ENCODE measurements at regions not wholly inside any gene's neighbourhood (a gene's known extent, or its start where the extent isn't known, plus 50 kb on each side); places are given as distances from the start of the nearest gene placed in this dataset.

DNA sequence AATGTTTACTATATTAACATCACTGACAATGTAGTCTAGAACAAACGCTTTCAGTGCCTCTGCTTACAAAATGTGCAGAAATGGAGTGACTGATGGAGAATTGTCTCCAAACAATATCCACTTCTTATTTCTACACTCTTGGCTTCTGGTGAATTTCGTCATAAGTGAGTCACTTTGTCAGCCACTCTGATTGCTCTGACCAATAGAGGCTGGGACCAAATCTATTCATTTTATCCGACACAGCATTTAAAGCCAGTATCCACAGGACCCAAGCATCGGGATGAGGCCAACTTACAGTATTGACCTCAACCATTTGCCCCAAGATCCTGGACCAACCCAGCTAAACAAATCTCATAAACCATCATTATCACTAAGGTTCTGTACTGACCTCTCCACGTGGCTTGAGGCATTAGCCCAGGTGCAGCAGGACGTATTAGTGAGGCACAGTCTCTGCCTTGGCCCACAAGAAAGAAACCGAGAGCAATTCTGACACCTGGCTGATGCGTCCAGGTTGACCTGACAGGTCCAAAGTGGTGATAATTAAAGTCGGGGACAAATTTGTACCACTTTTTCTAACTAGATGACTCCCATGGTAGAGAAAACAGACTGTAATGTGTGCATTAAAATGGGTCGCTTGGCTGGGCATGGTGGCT lies 53.3 kb upstream of the ERO1B start:
- ChIA-PET POLR2A (no interaction called here), CTCF (no interaction called here)
- H3K27ac Mint-ChIP-seq, result no peak overlapping the region
- ATAC-seq (ENCODE audit: low read depth), result no peak
- peaks cover 11% of the 10 kb centered on the region for H3K27me3 Mint-ChIP-seq
- no peak overlapping the region for H3K4me3 Mint-ChIP-seq
- no peak for DNase-seq
- TF ChIP-seq, protein P1, sequence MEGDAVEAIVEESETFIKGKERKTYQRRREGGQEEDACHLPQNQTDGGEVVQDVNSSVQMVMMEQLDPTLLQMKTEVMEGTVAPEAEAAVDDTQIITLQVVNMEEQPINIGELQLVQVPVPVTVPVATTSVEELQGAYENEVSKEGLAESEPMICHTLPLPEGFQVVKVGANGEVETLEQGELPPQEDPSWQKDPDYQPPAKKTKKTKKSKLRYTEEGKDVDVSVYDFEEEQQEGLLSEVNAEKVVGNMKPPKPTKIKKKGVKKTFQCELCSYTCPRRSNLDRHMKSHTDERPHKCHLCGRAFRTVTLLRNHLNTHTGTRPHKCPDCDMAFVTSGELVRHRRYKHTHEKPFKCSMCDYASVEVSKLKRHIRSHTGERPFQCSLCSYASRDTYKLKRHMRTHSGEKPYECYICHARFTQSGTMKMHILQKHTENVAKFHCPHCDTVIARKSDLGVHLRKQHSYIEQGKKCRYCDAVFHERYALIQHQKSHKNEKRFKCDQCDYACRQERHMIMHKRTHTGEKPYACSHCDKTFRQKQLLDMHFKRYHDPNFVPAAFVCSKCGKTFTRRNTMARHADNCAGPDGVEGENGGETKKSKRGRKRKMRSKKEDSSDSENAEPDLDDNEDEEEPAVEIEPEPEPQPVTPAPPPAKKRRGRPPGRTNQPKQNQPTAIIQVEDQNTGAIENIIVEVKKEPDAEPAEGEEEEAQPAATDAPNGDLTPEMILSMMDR (IDR thresholded peaks at IDR 0.05), result no peak
- intact Hi-C loops (cut with micrococcal nuclease), result no loop called here
- no peaks in the 10 kb centered on the region for H3K36me3 Mint-ChIP-seq (ENCODE audit: low read depth)
- no peaks in the 10 kb centered on the region for H3K9me3 Mint-ChIP-seq
- H3K4me1 Mint-ChIP-seq, result no peaks in the 10 kb centered on the region

- no peak for DNase-seq
- no peak overlapping the region for H3K27ac Mint-ChIP-seq
- no peaks in the 10 kb centered on the region for H3K36me3 Mint-ChIP-seq (ENCODE audit: low read depth)
- no peak for ATAC-seq (ENCODE audit: low read depth)
- peaks cover 6% of the 10 kb centered on the region for H3K27me3 Mint-ChIP-seq
- intact Hi-C loops (cut with micrococcal nuclease), result no loop called here
- no peaks in the 10 kb centered on the region for H3K4me1 Mint-ChIP-seq
- TF ChIP-seq, protein P1 (IDR thresholded peaks at IDR 0.05), result no peak
- H3K4me3 Mint-ChIP-seq, result no peak overlapping the region
- CTCF ChIA-PET, result no interaction called here
- POLR2A ChIA-PET, result no interaction called here
- no peaks in the 10 kb centered on the region for H3K9me3 Mint-ChIP-seq
Measured at GRCh38 chr1:236332092-236332758, 50.5 kb upstream of the ERO1B start.
